ENCODE measurements at regions not wholly inside any gene's neighbourhood (a gene's known extent, or its start where the extent isn't known, plus 50 kb on each side); places are given as distances from the start of the nearest gene placed in this dataset.

GRCh38 chr22:25374869-25375268 lies 155.4 kb downstream of the CRYBB2 start:
- no peaks in the 10 kb centered on the region for H3K27me3 ChIP-seq (ENCODE audit: control insufficient read depth, insufficient read depth, low read length)
- H3K9me3 ChIP-seq (ENCODE audit: control insufficient read depth, low read length), result no peaks in the 10 kb centered on the region
- no peaks in the 10 kb centered on the region for H3K4me1 ChIP-seq (ENCODE audit: control insufficient read depth, insufficient read depth, low read length)
- H3K4me3 ChIP-seq (ENCODE audit: low read length), result no peak overlapping the region
- no peak overlapping the region for H3K9ac ChIP-seq (ENCODE audit: low read length)
- no peaks in the 10 kb centered on the region for H3K36me3 ChIP-seq (ENCODE audit: control insufficient read depth, insufficient read depth, low read length)

GRCh38 chr22:25375683-25376082 lies 156.2 kb downstream of the CRYBB2 start:
- H3K4me3 ChIP-seq (ENCODE audit: low read length), result no peak overlapping the region
- no peak overlapping the region for H3K9ac ChIP-seq (ENCODE audit: low read length)
- H3K27me3 ChIP-seq (ENCODE audit: control insufficient read depth, insufficient read depth, low read length), result no peaks in the 10 kb centered on the region
- H3K9me3 ChIP-seq (ENCODE audit: control insufficient read depth, low read length), result no peaks in the 10 kb centered on the region
- no peaks in the 10 kb centered on the region for H3K4me1 ChIP-seq (ENCODE audit: control insufficient read depth, insufficient read depth, low read length)
- no peaks in the 10 kb centered on the region for H3K36me3 ChIP-seq (ENCODE audit: control insufficient read depth, insufficient read depth, low read length)

DNA sequence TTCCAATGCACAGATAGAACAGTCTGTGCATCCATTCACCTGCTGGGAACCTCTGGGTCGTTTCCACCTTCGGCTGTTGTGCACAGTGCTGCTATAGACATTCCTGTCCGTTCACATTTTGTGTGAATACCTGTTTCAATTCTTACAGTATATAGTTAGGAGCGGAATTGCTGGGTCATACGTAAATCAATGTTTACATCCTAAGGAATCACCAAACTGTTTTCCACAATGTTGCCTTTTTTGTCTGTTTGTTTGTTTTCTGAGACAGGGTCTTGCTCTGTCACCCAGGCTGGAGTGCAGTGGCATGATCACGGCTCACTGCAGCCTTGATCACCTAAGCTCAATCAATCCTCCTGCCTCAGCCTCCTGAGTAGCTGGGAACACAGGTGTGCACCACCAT lies 158.3 kb downstream of the CRYBB2 start:
- H3K36me3 ChIP-seq (ENCODE audit: control insufficient read depth, insufficient read depth, low read length), result no peaks in the 10 kb centered on the region
- no peaks in the 10 kb centered on the region for H3K4me1 ChIP-seq (ENCODE audit: control insufficient read depth, insufficient read depth, low read length)
- H3K4me3 ChIP-seq (ENCODE audit: low read length), result no peak overlapping the region

DNA sequence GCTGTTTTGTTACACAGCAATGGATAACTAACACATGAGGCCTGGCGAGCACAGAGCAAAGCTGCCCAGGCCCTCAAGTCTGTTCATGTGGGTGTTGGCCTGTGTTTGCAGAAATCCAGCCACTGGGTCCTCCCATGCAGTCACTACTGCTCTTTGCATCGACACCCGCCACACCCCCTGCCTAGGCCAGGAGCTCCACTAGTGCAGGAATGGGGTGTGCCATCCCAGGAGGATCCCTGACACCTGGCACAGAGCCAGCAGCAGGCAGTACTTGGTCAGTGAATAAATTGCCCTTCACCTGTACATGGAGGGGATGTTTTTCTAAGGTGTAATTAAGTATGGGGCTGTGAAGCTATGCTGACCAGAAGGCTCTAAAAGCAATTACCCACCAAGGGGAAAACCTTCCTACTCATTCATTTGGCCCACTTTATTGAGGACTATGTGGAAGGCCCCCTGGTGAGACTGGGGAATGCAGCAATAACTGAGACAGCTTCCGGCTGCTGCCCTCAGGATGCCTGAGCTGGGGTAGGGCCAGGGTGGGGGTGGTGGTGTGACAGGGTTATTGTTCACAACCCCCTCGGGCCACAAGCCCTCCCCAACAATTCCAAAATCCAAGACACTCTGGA lies 160.8 kb downstream of the CRYBB2 start:
- H3K4me3 ChIP-seq (ENCODE audit: low read length), result no peak overlapping the region
- no peaks in the 10 kb centered on the region for H3K9me3 ChIP-seq (ENCODE audit: control insufficient read depth, low read length)
- H3K27me3 ChIP-seq (ENCODE audit: control insufficient read depth, insufficient read depth, low read length), result no peaks in the 10 kb centered on the region
- no peaks in the 10 kb centered on the region for H3K4me1 ChIP-seq (ENCODE audit: control insufficient read depth, insufficient read depth, low read length)
- no peak overlapping the region for H3K9ac ChIP-seq (ENCODE audit: low read length)
- H3K36me3 ChIP-seq (ENCODE audit: control insufficient read depth, insufficient read depth, low read length), result no peaks in the 10 kb centered on the region

More for the DNA sequence above, 158.3 kb downstream of the CRYBB2 start:
- Histone ChIP-seq H3K9ac (ENCODE audit: low read length) (no peak overlapping the region), H3K9me3 (ENCODE audit: control insufficient read depth, low read length) (no peaks in the 10 kb centered on the region), H3K27me3 (ENCODE audit: control insufficient read depth, insufficient read depth, low read length) (no peaks in the 10 kb centered on the region)

DNA sequence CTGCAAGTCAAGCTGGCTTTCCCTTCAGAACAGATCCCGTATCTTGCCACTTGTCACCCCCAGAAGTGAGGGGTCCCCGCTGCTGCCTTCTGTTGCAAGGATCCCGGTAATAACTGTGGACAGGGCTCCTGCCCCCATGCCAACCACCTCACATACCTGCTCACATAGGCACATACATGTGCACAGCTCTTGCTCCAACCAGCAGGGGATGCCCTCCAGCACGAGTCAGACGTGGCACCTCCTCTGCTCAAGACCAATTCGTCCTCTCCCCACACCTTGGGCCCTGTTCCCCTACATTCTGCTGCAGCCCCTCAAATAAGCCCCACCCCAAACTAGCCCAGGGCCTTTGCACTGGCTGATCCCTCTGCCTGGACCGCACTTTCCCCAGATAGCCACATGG lies 163.3 kb downstream of the CRYBB2 start:
- Histone ChIP-seq H3K36me3 (ENCODE audit: control insufficient read depth, insufficient read depth, low read length) (no peaks in the 10 kb centered on the region), H3K4me3 (ENCODE audit: low read length) (no peak overlapping the region), H3K4me1 (ENCODE audit: control insufficient read depth, insufficient read depth, low read length) (no peaks in the 10 kb centered on the region), H3K27me3 (ENCODE audit: control insufficient read depth, insufficient read depth, low read length) (no peaks in the 10 kb centered on the region), H3K9me3 (ENCODE audit: control insufficient read depth, low read length) (no peaks in the 10 kb centered on the region), H3K9ac (ENCODE audit: low read length) (no peak overlapping the region)

GRCh38 chr22:25383278-25383820 lies 163.9 kb downstream of the CRYBB2 start:
- Histone ChIP-seq H3K4me3 (ENCODE audit: low read length) (no peak overlapping the region), H3K4me1 (ENCODE audit: control insufficient read depth, insufficient read depth, low read length) (no peaks in the 10 kb centered on the region), H3K9me3 (ENCODE audit: control insufficient read depth, low read length) (no peaks in the 10 kb centered on the region), H3K27me3 (ENCODE audit: control insufficient read depth, insufficient read depth, low read length) (no peaks in the 10 kb centered on the region), H3K36me3 (ENCODE audit: control insufficient read depth, insufficient read depth, low read length) (no peaks in the 10 kb centered on the region), H3K9ac (ENCODE audit: low read length) (no peak overlapping the region)

- Histone ChIP-seq H3K9ac (ENCODE audit: low read length) (no peak overlapping the region), H3K27me3 (ENCODE audit: control insufficient read depth, insufficient read depth, low read length) (no peaks in the 10 kb centered on the region), H3K4me1 (ENCODE audit: control insufficient read depth, insufficient read depth, low read length) (no peaks in the 10 kb centered on the region), H3K36me3 (ENCODE audit: control insufficient read depth, insufficient read depth, low read length) (no peaks in the 10 kb centered on the region), H3K4me3 (ENCODE audit: low read length) (no peak overlapping the region), H3K9me3 (ENCODE audit: control insufficient read depth, low read length) (no peaks in the 10 kb centered on the region)
Measured at GRCh38 chr22:25383892-25384291, 164.5 kb downstream of the CRYBB2 start.

- Histone ChIP-seq H3K27me3 (ENCODE audit: control insufficient read depth, insufficient read depth, low read length) (no peaks in the 10 kb centered on the region), H3K9me3 (ENCODE audit: control insufficient read depth, low read length) (no peaks in the 10 kb centered on the region), H3K9ac (ENCODE audit: low read length) (no peak overlapping the region), H3K4me3 (ENCODE audit: low read length) (no peak overlapping the region), H3K4me1 (ENCODE audit: control insufficient read depth, insufficient read depth, low read length) (peaks cover 11% of the 10 kb centered on the region), H3K36me3 (ENCODE audit: control insufficient read depth, insufficient read depth, low read length) (no peaks in the 10 kb centered on the region)
Measured at GRCh38 chr22:25386538-25386884, 167.1 kb downstream of the CRYBB2 start.

- Histone ChIP-seq H3K4me1 (ENCODE audit: control insufficient read depth, insufficient read depth, low read length) (peaks cover 18% of the 10 kb centered on the region), H3K36me3 (ENCODE audit: control insufficient read depth, insufficient read depth, low read length) (no peaks in the 10 kb centered on the region), H3K9ac (ENCODE audit: low read length) (no peak overlapping the region), H3K9me3 (ENCODE audit: control insufficient read depth, low read length) (no peaks in the 10 kb centered on the region), H3K27me3 (ENCODE audit: control insufficient read depth, insufficient read depth, low read length) (no peaks in the 10 kb centered on the region), H3K4me3 (ENCODE audit: low read length) (no peak overlapping the region)
Measured at GRCh38 chr22:25388415-25388814, 169.0 kb downstream of the CRYBB2 start.

- Histone ChIP-seq H3K4me3 (ENCODE audit: low read length) (no peak overlapping the region), H3K36me3 (ENCODE audit: control insufficient read depth, insufficient read depth, low read length) (no peaks in the 10 kb centered on the region), H3K27me3 (ENCODE audit: control insufficient read depth, insufficient read depth, low read length) (no peaks in the 10 kb centered on the region), H3K9me3 (ENCODE audit: control insufficient read depth, low read length) (no peaks in the 10 kb centered on the region), H3K9ac (ENCODE audit: low read length) (no peak overlapping the region), H3K4me1 (ENCODE audit: control insufficient read depth, insufficient read depth, low read length) (peaks cover 18% of the 10 kb centered on the region)
Measured at GRCh38 chr22:25388866-25389540, 169.6 kb downstream of the CRYBB2 start.

DNA sequence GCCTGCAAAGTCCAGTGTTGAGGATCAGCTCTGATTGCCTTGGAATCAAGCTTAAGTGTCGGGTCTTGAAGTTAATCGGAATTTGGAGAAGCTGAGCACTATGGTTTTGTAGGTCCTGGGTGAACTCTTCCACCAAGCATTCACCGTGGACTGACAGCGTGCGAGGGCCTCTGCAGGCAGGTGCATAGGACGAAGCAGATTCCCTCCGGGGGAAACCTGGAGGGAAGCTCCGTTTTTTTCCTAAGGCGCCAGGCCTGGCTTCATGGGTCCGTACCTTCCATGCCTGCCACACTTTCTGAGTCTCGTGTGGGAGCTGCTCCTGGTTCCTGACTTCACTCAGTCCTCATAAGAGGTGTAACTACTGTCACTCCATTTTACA lies 170.1 kb downstream of the CRYBB2 start:
- no peak overlapping the region for H3K4me3 ChIP-seq (ENCODE audit: low read length)
- no peaks in the 10 kb centered on the region for H3K36me3 ChIP-seq (ENCODE audit: control insufficient read depth, insufficient read depth, low read length)
- peaks cover 18% of the 10 kb centered on the region for H3K4me1 ChIP-seq (ENCODE audit: control insufficient read depth, insufficient read depth, low read length)
- H3K27me3 ChIP-seq (ENCODE audit: control insufficient read depth, insufficient read depth, low read length), result no peaks in the 10 kb centered on the region
- no peaks in the 10 kb centered on the region for H3K9me3 ChIP-seq (ENCODE audit: control insufficient read depth, low read length)
- H3K9ac ChIP-seq (ENCODE audit: low read length), result no peak overlapping the region

DNA sequence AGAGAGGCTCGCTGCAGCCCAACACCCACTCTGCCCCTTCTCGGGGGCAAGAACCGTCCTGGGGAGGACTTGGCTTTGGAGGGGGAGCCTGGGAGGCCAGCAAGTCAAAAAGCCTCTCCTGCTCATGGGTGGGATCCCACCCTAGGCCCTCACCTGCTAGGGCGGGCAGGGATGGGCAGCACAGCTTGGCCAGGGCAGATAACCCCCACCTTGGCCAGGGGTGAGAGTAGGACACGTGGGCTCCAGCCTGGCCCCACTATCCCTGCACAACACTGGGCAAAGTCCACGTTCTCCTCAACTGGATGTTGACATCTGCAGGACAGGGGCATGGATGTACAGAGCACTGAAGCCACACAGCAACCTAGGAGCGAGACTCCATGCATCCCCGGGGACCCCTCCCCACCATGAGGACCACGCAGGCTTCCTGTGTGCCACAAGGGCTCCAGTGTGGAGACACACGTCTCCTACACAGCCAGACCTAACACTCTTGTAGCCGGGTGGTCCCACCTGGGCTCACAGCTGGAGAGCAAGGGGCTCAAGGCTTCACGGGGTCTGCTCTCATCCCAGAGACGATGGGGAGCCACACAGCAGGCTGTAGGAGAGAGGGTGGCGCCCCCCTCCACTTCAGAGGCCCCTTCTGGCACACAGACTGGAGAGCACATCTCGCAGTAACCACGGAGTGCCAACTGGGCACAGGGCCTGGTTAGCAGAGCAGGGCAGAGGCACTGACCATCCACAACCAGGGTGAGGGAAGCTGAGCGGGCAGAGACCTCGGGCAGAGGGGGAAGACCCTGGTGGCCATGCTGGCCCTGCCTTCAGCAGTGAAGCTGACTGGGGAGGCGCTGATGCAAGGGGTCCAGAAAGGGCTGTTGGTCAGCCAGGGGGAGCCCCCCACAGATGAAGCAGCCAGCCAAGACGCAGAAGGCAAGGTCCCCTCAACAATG lies 171.1 kb downstream of the CRYBB2 start:
- Histone ChIP-seq H3K9ac (ENCODE audit: low read length) (no peak overlapping the region), H3K36me3 (ENCODE audit: control insufficient read depth, insufficient read depth, low read length) (no peaks in the 10 kb centered on the region), H3K4me1 (ENCODE audit: control insufficient read depth, insufficient read depth, low read length) (peaks cover 18% of the 10 kb centered on the region), H3K9me3 (ENCODE audit: control insufficient read depth, low read length) (no peaks in the 10 kb centered on the region), H3K4me3 (ENCODE audit: low read length) (no peak overlapping the region), H3K27me3 (ENCODE audit: control insufficient read depth, insufficient read depth, low read length) (no peaks in the 10 kb centered on the region)

Measured in mucosa of stomach (tissue), 1 donor.